ENCODE measurements at regions not wholly inside any gene's neighbourhood (a gene's known extent, or its start where the extent isn't known, plus 50 kb on each side); places are given as distances from the start of the nearest gene placed in this dataset.

DNA sequence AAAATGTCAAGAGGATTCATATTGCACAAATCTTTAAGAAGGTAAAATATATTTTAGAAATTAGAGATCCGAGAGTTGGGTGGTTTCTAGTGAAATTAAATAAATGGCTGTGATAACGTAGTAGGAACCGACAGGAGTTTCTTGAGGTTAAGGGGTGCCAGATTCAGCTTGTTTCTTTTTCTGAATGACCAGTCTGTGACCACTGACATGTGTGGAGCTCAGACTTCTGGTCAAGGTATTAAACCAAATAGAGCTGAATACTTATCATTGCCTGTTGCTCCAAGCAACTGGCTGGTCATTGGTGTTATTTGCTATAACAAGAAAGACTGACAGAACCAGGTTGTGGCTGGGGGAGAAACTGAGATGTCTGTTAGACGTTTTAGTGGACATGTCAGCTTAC, 408.2 kb upstream of the HS6ST1 start:
- H3K27ac Mint-ChIP-seq, result no peak overlapping the region
- H3K9me3 Mint-ChIP-seq, result peaks cover 4% of the 10 kb centered on the region
- H3K36me3 Mint-ChIP-seq (ENCODE audit: low read depth), result no peaks in the 10 kb centered on the region
- intact Hi-C loops (cut with micrococcal nuclease), result no loop called here
- H3K4me1 Mint-ChIP-seq (ENCODE audit: low read depth), result no peaks in the 10 kb centered on the region
- CTCF ChIA-PET, result no interaction called here
- no peak overlapping the region for H3K4me3 Mint-ChIP-seq
- no peak for DNase-seq
- H3K27me3 Mint-ChIP-seq (ENCODE audit: low read depth), result no peaks in the 10 kb centered on the region

DNA sequence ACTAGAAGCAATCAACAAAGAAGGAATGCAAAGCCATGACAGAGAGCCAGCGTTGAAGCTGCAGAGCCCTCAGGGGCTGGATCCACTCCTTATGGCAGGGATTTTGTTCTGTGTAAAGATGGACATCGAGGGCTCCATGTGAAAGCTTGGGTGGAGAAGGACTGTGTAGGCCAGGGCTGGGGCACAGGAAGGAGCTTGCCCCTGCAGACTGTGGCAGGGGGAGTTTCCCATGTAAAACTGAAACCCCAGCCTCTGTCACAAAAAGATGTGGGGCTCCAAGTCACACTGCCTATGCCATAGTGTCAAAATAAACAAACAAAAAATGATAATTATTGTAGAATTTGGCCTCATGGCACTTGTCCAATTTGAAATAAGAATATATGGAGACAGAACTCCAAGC, 408.7 kb upstream of the HS6ST1 start:
- Mint-ChIP-seq H3K4me3 (no peak overlapping the region), H3K27me3 (ENCODE audit: low read depth) (no peaks in the 10 kb centered on the region), H3K9me3 (peaks cover 4% of the 10 kb centered on the region), H3K36me3 (ENCODE audit: low read depth) (no peaks in the 10 kb centered on the region), H3K27ac (no peak overlapping the region), H3K4me1 (ENCODE audit: low read depth) (no peaks in the 10 kb centered on the region)
- intact Hi-C loops (cut with micrococcal nuclease), result no loop called here
- CTCF ChIA-PET, result interaction anchor here (0.8 kb wide), 1 partner anchor 9 kb away, joined by 3 read pairs; no protein-coding TSS in a partner anchor
- DNase-seq, result no peak

DNA sequence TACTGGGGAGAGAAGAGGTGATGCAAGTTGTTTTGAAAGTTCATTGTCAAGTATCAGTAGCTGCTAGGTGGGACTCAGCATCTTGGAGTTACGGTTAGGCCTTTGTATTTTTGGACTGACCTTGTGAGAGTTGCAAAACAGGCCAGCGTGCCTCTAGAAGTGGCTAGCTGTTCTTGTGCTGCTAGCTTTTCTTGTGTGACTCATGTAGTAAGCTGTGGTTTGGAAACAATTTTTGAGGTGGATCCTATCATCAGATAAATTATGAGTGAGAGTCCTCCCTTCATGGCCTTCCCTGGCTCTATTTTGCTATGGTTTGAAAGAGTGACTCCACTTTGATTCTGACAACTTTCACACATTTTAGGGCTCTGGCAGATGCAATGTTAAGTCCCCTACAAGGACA, 409.2 kb upstream of the HS6ST1 start:
- Mint-ChIP-seq H3K27me3 (ENCODE audit: low read depth) (no peaks in the 10 kb centered on the region), H3K4me1 (ENCODE audit: low read depth) (no peaks in the 10 kb centered on the region), H3K4me3 (no peak overlapping the region), H3K9me3 (peaks cover 4% of the 10 kb centered on the region), H3K27ac (no peak overlapping the region), H3K36me3 (ENCODE audit: low read depth) (no peaks in the 10 kb centered on the region)
- intact Hi-C loops (cut with micrococcal nuclease), result no loop called here
- CTCF ChIA-PET, result interaction anchor here (0.7 to 0.8 kb wide), 2 partner anchors 9 to 69 kb away, joined by 3 to 7 read pairs; no protein-coding TSS in a partner anchor
- DNase-seq, result no peak

- Mint-ChIP-seq H3K27ac (no peak overlapping the region), H3K4me3 (no peak overlapping the region), H3K4me1 (ENCODE audit: low read depth) (no peaks in the 10 kb centered on the region), H3K36me3 (ENCODE audit: low read depth) (no peaks in the 10 kb centered on the region), H3K9me3 (peaks cover 4% of the 10 kb centered on the region), H3K27me3 (ENCODE audit: low read depth) (no peaks in the 10 kb centered on the region)
- DNase-seq, result no peak
- CTCF ChIA-PET, result no interaction called here
- intact Hi-C loops (cut with micrococcal nuclease), result no loop called here
Measured at GRCh38 chr2:128729051-128729450, 410.4 kb upstream of the HS6ST1 start.

GRCh38 chr2:128731994-128732650, 413.5 kb upstream of the HS6ST1 start:
- Mint-ChIP-seq H3K27me3 (ENCODE audit: low read depth) (peaks cover 20% of the 10 kb centered on the region), H3K4me3 (no peak overlapping the region), H3K36me3 (ENCODE audit: low read depth) (no peaks in the 10 kb centered on the region), H3K9me3 (peaks cover 4% of the 10 kb centered on the region), H3K27ac (no peak overlapping the region), H3K4me1 (ENCODE audit: low read depth) (peaks cover 5% of the 10 kb centered on the region)
- intact Hi-C loops (cut with micrococcal nuclease), result loop anchor here (10.0 kb wide), 2 partner anchors 197 to 1013 kb away; no protein-coding TSS in a partner anchor
- no peak for DNase-seq
- CTCF ChIA-PET, result no interaction called here

DNA sequence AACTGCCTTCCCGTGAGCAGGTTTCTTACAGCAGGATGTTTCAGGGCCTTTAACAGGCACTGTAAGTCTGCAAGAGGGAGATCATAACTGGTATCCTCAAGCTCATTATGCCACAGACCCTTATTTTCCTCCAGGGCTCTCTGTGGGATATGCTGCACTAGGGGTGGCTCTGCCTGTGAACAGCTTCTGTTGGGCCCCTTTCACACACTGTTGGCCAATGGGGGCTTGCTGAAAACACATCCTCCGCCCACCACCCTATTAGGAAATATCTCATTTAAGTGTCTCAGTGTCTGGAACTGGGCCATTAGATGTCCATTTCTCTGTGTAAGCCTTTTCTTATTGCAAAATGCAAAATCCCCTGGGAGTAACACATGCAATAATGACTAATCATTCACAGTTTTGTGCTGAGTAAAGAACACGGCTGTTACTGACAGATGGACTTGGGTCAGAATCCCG, 414.3 kb upstream of the HS6ST1 start:
- Mint-ChIP-seq H3K4me1 (ENCODE audit: low read depth) (peaks cover 5% of the 10 kb centered on the region), H3K9me3 (peaks cover 4% of the 10 kb centered on the region), H3K4me3 (no peak overlapping the region), H3K27me3 (ENCODE audit: low read depth) (peaks cover 20% of the 10 kb centered on the region), H3K36me3 (ENCODE audit: low read depth) (no peaks in the 10 kb centered on the region), H3K27ac (no peak overlapping the region)
- no peak for DNase-seq
- CTCF ChIA-PET, result no interaction called here
- intact Hi-C loops (cut with micrococcal nuclease), result loop anchor here (10.0 kb wide), 2 partner anchors 198 to 1012 kb away; no protein-coding TSS in a partner anchor

- Mint-ChIP-seq H3K27ac (no peak overlapping the region), H3K27me3 (ENCODE audit: low read depth) (peaks cover 20% of the 10 kb centered on the region), H3K4me1 (ENCODE audit: low read depth) (peaks cover 5% of the 10 kb centered on the region), H3K36me3 (ENCODE audit: low read depth) (no peaks in the 10 kb centered on the region), H3K9me3 (peaks cover 4% of the 10 kb centered on the region), H3K4me3 (no peak overlapping the region)
- intact Hi-C loops (cut with micrococcal nuclease), result loop anchor here (10.0 kb wide), 2 partner anchors 199 to 1011 kb away; no protein-coding TSS in a partner anchor
- CTCF ChIA-PET, result no interaction called here
- DNase-seq, result no peak
Measured at GRCh38 chr2:128733450-128733849, 414.8 kb upstream of the HS6ST1 start.

GRCh38 chr2:128734521-128735295, 416.0 kb upstream of the HS6ST1 start:
- Mint-ChIP-seq H3K27ac (no peak overlapping the region), H3K4me3 (no peak overlapping the region), H3K4me1 (ENCODE audit: low read depth) (peaks cover 5% of the 10 kb centered on the region), H3K36me3 (ENCODE audit: low read depth) (no peaks in the 10 kb centered on the region), H3K9me3 (no peaks in the 10 kb centered on the region), H3K27me3 (ENCODE audit: low read depth) (peaks cover 20% of the 10 kb centered on the region)
- intact Hi-C loops (cut with micrococcal nuclease), result loop anchor here (5.0 to 10.0 kb wide), 4 partner anchors 200 to 1188 kb away; no protein-coding TSS in a partner anchor
- CTCF ChIA-PET, result no interaction called here
- DNase-seq, result peak; percentile 41

GRCh38 chr2:128735296-128735960, 416.8 kb upstream of the HS6ST1 start:
- intact Hi-C loops (cut with micrococcal nuclease), result loop anchor here (5.0 to 10.0 kb wide), 4 partner anchors 201 to 1187 kb away; no protein-coding TSS in a partner anchor
- Mint-ChIP-seq H3K4me1 (ENCODE audit: low read depth) (peaks cover 5% of the 10 kb centered on the region), H3K4me3 (no peak overlapping the region), H3K27me3 (ENCODE audit: low read depth) (peaks cover 20% of the 10 kb centered on the region), H3K27ac (no peak overlapping the region), H3K9me3 (no peaks in the 10 kb centered on the region), H3K36me3 (ENCODE audit: low read depth) (no peaks in the 10 kb centered on the region)
- no peak for DNase-seq
- CTCF ChIA-PET, result no interaction called here

DNA sequence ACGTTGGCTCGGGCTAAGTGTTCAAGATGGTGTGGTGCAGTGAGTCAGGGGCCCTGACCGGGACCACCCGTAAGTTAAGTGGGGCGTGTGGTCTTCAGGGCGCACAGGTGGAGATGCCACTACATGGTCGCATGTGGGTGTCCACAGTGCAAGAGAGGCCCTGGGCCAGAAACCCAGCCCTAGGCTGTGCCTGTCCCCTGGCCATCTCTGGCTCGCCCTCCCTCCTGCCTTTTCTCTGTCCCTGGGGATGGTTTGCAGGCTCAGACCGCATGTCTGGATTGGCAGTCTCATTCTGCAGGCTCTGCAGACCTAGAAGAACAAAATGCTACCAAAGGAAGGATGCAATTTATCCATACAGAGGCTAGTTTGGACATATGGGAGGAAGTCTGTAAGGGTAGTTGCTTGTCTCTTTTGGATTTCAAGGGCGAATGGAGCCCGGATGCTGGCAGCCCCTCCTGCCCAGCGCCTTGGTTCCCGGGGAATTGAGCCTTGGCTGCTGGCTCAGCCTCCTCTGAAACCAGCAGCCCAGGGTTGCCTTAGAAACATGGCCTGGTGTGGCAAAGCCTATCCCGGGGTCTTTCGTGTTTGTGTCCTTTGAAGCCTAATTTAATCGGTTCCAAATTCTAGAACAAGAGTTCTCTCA, 417.5 kb upstream of the HS6ST1 start:
- peaks cover 20% of the 10 kb centered on the region for H3K27me3 Mint-ChIP-seq (ENCODE audit: low read depth)
- intact Hi-C loops (cut with micrococcal nuclease), result loop anchor here (1.0 to 10.0 kb wide), 5 partner anchors 201 to 1186 kb away; no protein-coding TSS in a partner anchor
- no peak for DNase-seq
- H3K36me3 Mint-ChIP-seq (ENCODE audit: low read depth), result no peaks in the 10 kb centered on the region
- H3K27ac Mint-ChIP-seq, result no peak overlapping the region
- CTCF ChIA-PET, result interaction anchor here (0.8 to 1.1 kb wide), 4 partner anchors 8 to 407 kb away, joined by 3 to 5 read pairs (median 3); no protein-coding TSS in a partner anchor
- H3K4me3 Mint-ChIP-seq, result no peak overlapping the region
- no peaks in the 10 kb centered on the region for H3K9me3 Mint-ChIP-seq
- peaks cover 5% of the 10 kb centered on the region for H3K4me1 Mint-ChIP-seq (ENCODE audit: low read depth)

GRCh38 chr2:128736689-128737545, 418.2 kb upstream of the HS6ST1 start:
- H3K4me1 Mint-ChIP-seq (ENCODE audit: low read depth), result peaks cover 5% of the 10 kb centered on the region
- peak; percentile 70 for DNase-seq
- no peak overlapping the region for H3K4me3 Mint-ChIP-seq
- intact Hi-C loops (cut with micrococcal nuclease), result loop anchor here (1.0 to 10.0 kb wide), 5 partner anchors 202 to 1185 kb away; no protein-coding TSS in a partner anchor
- H3K27me3 Mint-ChIP-seq (ENCODE audit: low read depth), result peaks cover 20% of the 10 kb centered on the region
- no peaks in the 10 kb centered on the region for H3K9me3 Mint-ChIP-seq
- no peaks in the 10 kb centered on the region for H3K36me3 Mint-ChIP-seq (ENCODE audit: low read depth)
- no peak overlapping the region for H3K27ac Mint-ChIP-seq
- CTCF ChIA-PET, result interaction anchor here (0.8 to 1.1 kb wide), 4 partner anchors 9 to 407 kb away, joined by 3 to 5 read pairs (median 3); no protein-coding TSS in a partner anchor

Data from activated naive CD4-positive, alpha-beta T cell treated with anti-CD3 and anti-CD28 coated beads for 36 hours (primary cell).